ENCODE measurements at regions not wholly inside any gene's neighbourhood (a gene's known extent, or its start where the extent isn't known, plus 50 kb on each side); places are given as distances from the start of the nearest gene placed in this dataset.

GRCh38 chr2:139083121-139083520, 302.9 kb upstream of the NXPH2 start:
- no peaks in the 10 kb centered on the region for H3K27me3 ChIP-seq

GRCh38 chr2:139080244-139080643, 300.1 kb upstream of the NXPH2 start:
- Histone ChIP-seq H3K27ac (no peak overlapping the region), H3K4me3 (no peak overlapping the region), H3K27me3 (no peaks in the 10 kb centered on the region), H3K4me1 (no peaks in the 10 kb centered on the region), H3K36me3 (no peaks in the 10 kb centered on the region), H3K9me3 (no peaks in the 10 kb centered on the region)
- TF ChIP-seq, protein P1, sequence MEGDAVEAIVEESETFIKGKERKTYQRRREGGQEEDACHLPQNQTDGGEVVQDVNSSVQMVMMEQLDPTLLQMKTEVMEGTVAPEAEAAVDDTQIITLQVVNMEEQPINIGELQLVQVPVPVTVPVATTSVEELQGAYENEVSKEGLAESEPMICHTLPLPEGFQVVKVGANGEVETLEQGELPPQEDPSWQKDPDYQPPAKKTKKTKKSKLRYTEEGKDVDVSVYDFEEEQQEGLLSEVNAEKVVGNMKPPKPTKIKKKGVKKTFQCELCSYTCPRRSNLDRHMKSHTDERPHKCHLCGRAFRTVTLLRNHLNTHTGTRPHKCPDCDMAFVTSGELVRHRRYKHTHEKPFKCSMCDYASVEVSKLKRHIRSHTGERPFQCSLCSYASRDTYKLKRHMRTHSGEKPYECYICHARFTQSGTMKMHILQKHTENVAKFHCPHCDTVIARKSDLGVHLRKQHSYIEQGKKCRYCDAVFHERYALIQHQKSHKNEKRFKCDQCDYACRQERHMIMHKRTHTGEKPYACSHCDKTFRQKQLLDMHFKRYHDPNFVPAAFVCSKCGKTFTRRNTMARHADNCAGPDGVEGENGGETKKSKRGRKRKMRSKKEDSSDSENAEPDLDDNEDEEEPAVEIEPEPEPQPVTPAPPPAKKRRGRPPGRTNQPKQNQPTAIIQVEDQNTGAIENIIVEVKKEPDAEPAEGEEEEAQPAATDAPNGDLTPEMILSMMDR (IDR thresholded peaks at IDR 0.05) = no peak
- TF ChIP-seq POLR2A (IDR thresholded peaks at IDR 0.05) (no peak), EP300 (IDR thresholded peaks at IDR 0.05) (no peak), POLR2AphosphoS5 (IDR thresholded peaks at IDR 0.05) (no peak)
- ATAC-seq = no peak

More at GRCh38 chr2:139083121-139083520, 302.9 kb upstream of the NXPH2 start:
- no peak overlapping the region for H3K27ac ChIP-seq
- H3K4me1 ChIP-seq = no peaks in the 10 kb centered on the region
- ATAC-seq = no peak
- no peaks in the 10 kb centered on the region for H3K36me3 ChIP-seq
- no peak for TF ChIP-seq POLR2AphosphoS5 (IDR thresholded peaks at IDR 0.05)
- TF ChIP-seq EP300 (IDR thresholded peaks at IDR 0.05) = no peak
- TF ChIP-seq, protein P1 (IDR thresholded peaks at IDR 0.05) = no peak
- TF ChIP-seq POLR2A (IDR thresholded peaks at IDR 0.05) = no peak
- H3K4me3 ChIP-seq = no peak overlapping the region
- H3K9me3 ChIP-seq = no peaks in the 10 kb centered on the region

GRCh38 chr2:139079311-139079710, 299.1 kb upstream of the NXPH2 start:
- TF ChIP-seq, protein P1 (IDR thresholded peaks at IDR 0.05) = no peak
- TF ChIP-seq POLR2A (IDR thresholded peaks at IDR 0.05) = no peak
- no peak for TF ChIP-seq POLR2AphosphoS5 (IDR thresholded peaks at IDR 0.05)
- TF ChIP-seq EP300 (IDR thresholded peaks at IDR 0.05) = no peak
- WGBS, 2 donors (ENCODE audit: low coverage in 1 of 2) = 75 to 93% methylated on average over 1 to 2 of the region's 2 CpGs
- no peak overlapping the region for H3K4me3 ChIP-seq

DNA sequence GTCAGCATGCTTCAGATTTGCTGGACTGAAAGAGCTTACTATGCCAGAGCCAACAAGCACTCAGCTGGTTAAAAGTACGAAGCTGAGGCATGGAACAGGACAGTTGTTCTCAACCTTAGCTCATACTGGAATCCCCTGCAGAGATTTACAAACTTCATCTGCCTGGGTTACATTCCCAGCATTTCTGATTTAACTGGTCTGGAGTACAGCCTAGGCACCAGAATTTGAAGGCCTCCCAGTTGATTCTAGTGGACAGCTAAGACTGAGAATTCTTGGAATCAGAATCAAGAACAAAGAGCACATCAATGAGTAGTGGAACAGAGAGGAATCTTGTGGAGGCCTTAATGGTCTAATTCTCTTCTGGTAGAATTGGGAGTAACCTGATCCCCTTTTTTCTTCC, 298.2 kb upstream of the NXPH2 start:
- TF ChIP-seq, protein P1 (IDR thresholded peaks at IDR 0.05) = no peak
- TF ChIP-seq POLR2AphosphoS5 (IDR thresholded peaks at IDR 0.05) (no peak), POLR2A (IDR thresholded peaks at IDR 0.05) (no peak), EP300 (IDR thresholded peaks at IDR 0.05) (no peak)
- 0 to 40% methylated on average over 1 of the region's 1 CpG for WGBS, 2 donors (ENCODE audit: low coverage in 1 of 2)
- Histone ChIP-seq H3K27me3 (no peaks in the 10 kb centered on the region), H3K9me3 (no peaks in the 10 kb centered on the region), H3K36me3 (no peaks in the 10 kb centered on the region), H3K4me1 (no peaks in the 10 kb centered on the region), H3K4me3 (no peak overlapping the region), H3K27ac (no peak overlapping the region)
- ATAC-seq = no peak

More at GRCh38 chr2:139079311-139079710, 299.1 kb upstream of the NXPH2 start:
- H3K27me3 ChIP-seq = no peaks in the 10 kb centered on the region
- no peaks in the 10 kb centered on the region for H3K36me3 ChIP-seq
- H3K9me3 ChIP-seq = no peaks in the 10 kb centered on the region
- ATAC-seq = no peak
- no peaks in the 10 kb centered on the region for H3K4me1 ChIP-seq
- no peak overlapping the region for H3K27ac ChIP-seq

GRCh38 chr2:139077099-139077737, 297.0 kb upstream of the NXPH2 start:
- no peak overlapping the region for H3K27ac ChIP-seq
- no peaks in the 10 kb centered on the region for H3K4me1 ChIP-seq
- no peak overlapping the region for H3K4me3 ChIP-seq
- H3K9me3 ChIP-seq = no peaks in the 10 kb centered on the region
- no peak for ATAC-seq
- no peak for TF ChIP-seq EP300 (IDR thresholded peaks at IDR 0.05)
- no peak for TF ChIP-seq POLR2AphosphoS5 (IDR thresholded peaks at IDR 0.05)
- TF ChIP-seq, protein P1 (IDR thresholded peaks at IDR 0.05) = no peak
- TF ChIP-seq POLR2A (IDR thresholded peaks at IDR 0.05) = no peak
- H3K27me3 ChIP-seq = no peaks in the 10 kb centered on the region
- H3K36me3 ChIP-seq = no peaks in the 10 kb centered on the region

Measured in gastroesophageal sphincter (tissue), 4 donors.